ENCODE measurements at regions not wholly inside any gene's neighbourhood (a gene's known extent, or its start where the extent isn't known, plus 50 kb on each side); places are given as distances from the start of the nearest gene placed in this dataset.
A peak's percentile ranks its signal among the peaks of the same experiment; 100 is the strongest.
"Not testable (repeated sequence)": the region's sequence is repeated elsewhere in the genome, so short reads cannot be mapped to it uniquely, and the experiment has no call there.

DNA sequence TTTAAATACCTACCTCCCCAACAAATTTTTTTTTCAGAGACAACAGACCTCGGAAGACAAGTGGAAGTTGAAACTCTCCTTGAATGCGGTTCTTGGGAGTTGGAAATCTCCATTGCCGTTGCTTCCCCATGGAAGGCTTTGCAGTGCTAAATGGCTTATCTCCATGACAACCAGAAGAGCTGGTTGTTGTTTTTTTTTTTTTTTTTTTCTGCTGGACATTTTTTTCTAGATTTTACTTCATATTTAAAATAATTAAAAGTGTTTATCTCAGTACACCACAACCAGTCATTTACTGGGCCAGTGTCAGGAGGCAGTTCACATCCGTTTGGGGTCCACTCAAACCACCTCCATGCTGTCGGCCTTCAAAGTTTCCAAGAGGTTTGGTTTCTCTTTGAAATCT, 348.5 kb upstream of the PRKCQ start:
- no peak overlapping the region for H3K27ac ChIP-seq (ENCODE audit: low read depth, low read length)
- no peak overlapping the region for H3K4me3 ChIP-seq (ENCODE audit: insufficient read depth, low read length)
- DNase-seq (ENCODE audit: insufficient read length, low spot score, missing footprints) = no peak
- no peak overlapping the region for H2AFZ ChIP-seq (ENCODE audit: low read length)
- no peak overlapping the region for H3K4me2 ChIP-seq (ENCODE audit: insufficient read depth, low read length)
- H3K36me3 ChIP-seq (ENCODE audit: insufficient read depth, low read length) = no peaks in the 10 kb centered on the region
- H3K9me3 ChIP-seq (ENCODE audit: low read depth, low read length) = no peaks in the 10 kb centered on the region
- H4K20me1 ChIP-seq (ENCODE audit: insufficient read depth, low read length) = no peaks in the 10 kb centered on the region
- H3K27me3 ChIP-seq (ENCODE audit: insufficient read depth, low read length) = no peaks in the 10 kb centered on the region
- no peaks in the 10 kb centered on the region for H3K4me1 ChIP-seq (ENCODE audit: insufficient read depth, low read length)
- TF ChIP-seq, protein P1, sequence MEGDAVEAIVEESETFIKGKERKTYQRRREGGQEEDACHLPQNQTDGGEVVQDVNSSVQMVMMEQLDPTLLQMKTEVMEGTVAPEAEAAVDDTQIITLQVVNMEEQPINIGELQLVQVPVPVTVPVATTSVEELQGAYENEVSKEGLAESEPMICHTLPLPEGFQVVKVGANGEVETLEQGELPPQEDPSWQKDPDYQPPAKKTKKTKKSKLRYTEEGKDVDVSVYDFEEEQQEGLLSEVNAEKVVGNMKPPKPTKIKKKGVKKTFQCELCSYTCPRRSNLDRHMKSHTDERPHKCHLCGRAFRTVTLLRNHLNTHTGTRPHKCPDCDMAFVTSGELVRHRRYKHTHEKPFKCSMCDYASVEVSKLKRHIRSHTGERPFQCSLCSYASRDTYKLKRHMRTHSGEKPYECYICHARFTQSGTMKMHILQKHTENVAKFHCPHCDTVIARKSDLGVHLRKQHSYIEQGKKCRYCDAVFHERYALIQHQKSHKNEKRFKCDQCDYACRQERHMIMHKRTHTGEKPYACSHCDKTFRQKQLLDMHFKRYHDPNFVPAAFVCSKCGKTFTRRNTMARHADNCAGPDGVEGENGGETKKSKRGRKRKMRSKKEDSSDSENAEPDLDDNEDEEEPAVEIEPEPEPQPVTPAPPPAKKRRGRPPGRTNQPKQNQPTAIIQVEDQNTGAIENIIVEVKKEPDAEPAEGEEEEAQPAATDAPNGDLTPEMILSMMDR (IDR thresholded peaks at IDR 0.05; ENCODE audit: extremely low read depth, low read depth, low read length) = no peak
- H3K79me2 ChIP-seq (ENCODE audit: insufficient read depth, low read length) = no peaks in the 10 kb centered on the region

DNA sequence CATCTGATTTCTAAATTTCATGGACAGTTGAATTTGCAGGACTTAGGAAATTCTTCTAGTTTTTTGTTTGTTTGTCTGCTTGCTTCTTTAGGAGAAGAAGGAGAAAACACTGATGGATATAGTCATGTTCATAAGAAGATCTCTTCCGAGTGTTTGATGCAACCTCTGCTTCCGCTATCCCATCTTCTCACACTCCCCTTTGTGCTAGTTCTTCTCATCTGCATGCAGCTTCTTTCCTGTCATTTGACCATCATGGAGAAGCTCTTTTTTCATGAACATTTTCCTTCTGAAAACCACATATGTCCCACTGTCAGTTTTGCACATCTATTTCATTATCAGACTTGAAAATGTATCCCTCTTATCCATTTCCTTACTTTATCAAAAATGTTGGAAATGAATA, 346.9 kb upstream of the PRKCQ start:
- H3K4me1 ChIP-seq (ENCODE audit: insufficient read depth, low read length) = no peaks in the 10 kb centered on the region
- no peaks in the 10 kb centered on the region for H3K79me2 ChIP-seq (ENCODE audit: insufficient read depth, low read length)

DNA sequence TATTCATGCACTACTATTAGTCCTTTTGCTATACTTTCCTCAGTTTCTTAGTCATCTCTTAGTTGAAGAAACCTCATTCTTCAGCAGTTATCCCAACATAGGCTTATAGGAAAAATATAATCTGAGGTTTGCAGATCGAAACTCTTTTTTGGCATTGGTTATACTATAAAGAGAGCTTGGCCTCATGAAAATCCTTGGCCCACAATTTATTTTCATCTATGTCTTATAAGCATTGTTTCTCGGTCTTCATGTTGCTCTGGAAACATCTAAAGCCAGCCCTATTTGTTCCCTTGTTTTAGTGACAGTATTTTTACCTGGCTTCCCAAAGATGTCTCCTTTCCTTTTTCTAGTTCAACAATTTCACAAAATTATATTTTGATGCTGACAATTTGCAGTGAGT, 345.1 kb upstream of the PRKCQ start:
- TF ChIP-seq, protein P1 (IDR thresholded peaks at IDR 0.05; ENCODE audit: extremely low read depth, low read depth, low read length) = no peak
- H3K27me3 ChIP-seq (ENCODE audit: insufficient read depth, low read length) = no peaks in the 10 kb centered on the region
- no peaks in the 10 kb centered on the region for H4K20me1 ChIP-seq (ENCODE audit: insufficient read depth, low read length)
- H3K4me1 ChIP-seq (ENCODE audit: insufficient read depth, low read length) = no peaks in the 10 kb centered on the region
- H3K27ac ChIP-seq (ENCODE audit: low read depth, low read length) = no peak overlapping the region
- H3K79me2 ChIP-seq (ENCODE audit: insufficient read depth, low read length) = no peaks in the 10 kb centered on the region
- no peak for DNase-seq (ENCODE audit: insufficient read length, low spot score, missing footprints)
- no peak overlapping the region for H3K4me3 ChIP-seq (ENCODE audit: insufficient read depth, low read length)
- no peak overlapping the region for H3K4me2 ChIP-seq (ENCODE audit: insufficient read depth, low read length)
- H3K9me3 ChIP-seq (ENCODE audit: low read depth, low read length) = no peaks in the 10 kb centered on the region
- H3K36me3 ChIP-seq (ENCODE audit: insufficient read depth, low read length) = no peaks in the 10 kb centered on the region
- H2AFZ ChIP-seq (ENCODE audit: low read length) = no peak overlapping the region

More for the DNA sequence above, 346.9 kb upstream of the PRKCQ start:
- no peaks in the 10 kb centered on the region for H4K20me1 ChIP-seq (ENCODE audit: insufficient read depth, low read length)
- no peak overlapping the region for H3K27ac ChIP-seq (ENCODE audit: low read depth, low read length)
- no peak overlapping the region for H3K4me2 ChIP-seq (ENCODE audit: insufficient read depth, low read length)
- no peaks in the 10 kb centered on the region for H3K9me3 ChIP-seq (ENCODE audit: low read depth, low read length)
- DNase-seq (ENCODE audit: insufficient read length, low spot score, missing footprints) = no peak
- H3K4me3 ChIP-seq (ENCODE audit: insufficient read depth, low read length) = no peak overlapping the region
- H2AFZ ChIP-seq (ENCODE audit: low read length) = no peak overlapping the region
- no peaks in the 10 kb centered on the region for H3K36me3 ChIP-seq (ENCODE audit: insufficient read depth, low read length)
- no peaks in the 10 kb centered on the region for H3K27me3 ChIP-seq (ENCODE audit: insufficient read depth, low read length)
- TF ChIP-seq, protein P1 (IDR thresholded peaks at IDR 0.05; ENCODE audit: extremely low read depth, low read depth, low read length) = no peak

DNA sequence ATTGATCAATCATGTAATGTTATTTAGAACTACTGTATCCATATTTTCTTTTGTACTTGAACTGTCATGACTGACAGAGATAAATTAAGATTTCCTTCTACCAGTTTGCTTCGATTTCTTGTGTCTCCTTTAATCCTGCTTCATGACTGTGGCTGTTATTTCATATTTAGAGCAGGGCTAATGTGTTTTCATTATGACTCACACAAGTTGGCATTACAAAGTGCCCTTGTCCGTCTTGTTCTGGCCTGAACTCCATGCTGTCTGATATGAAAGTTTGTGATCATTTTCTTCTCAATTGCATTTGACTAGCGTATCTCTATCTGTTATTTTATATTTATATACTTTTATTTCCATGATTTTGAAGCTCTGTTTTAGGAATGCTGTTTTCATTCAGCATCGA, 344.1 kb upstream of the PRKCQ start:
- DNase-seq (ENCODE audit: insufficient read length, low spot score, missing footprints) = peak; percentile 57
- Histone ChIP-seq H3K27ac (ENCODE audit: low read depth, low read length) (no peak overlapping the region), H3K4me2 (ENCODE audit: insufficient read depth, low read length) (no peak overlapping the region)

DNA sequence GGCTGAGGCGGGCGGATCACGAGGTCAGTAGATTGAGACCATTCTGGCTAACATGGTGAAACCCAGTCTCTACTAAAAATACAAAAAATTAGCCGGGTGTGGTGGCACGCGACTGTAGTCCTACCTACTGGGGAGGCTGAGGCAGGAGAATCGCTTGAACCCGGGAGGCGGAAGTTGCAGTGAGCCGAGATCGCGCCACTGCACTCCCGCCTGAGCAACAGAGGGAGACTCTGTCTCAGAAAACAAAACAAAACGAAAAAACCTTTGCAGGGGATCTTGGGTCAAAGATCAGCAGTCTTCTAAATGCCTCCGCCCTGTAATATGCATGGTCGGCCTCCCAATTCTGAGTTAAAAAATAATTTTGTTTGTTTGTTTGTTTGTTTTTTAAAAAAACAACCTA, 340.9 kb upstream of the PRKCQ start:
- H2AFZ ChIP-seq (ENCODE audit: low read length); H3K4me2 ChIP-seq (ENCODE audit: insufficient read depth, low read length); H3K36me3 ChIP-seq (ENCODE audit: insufficient read depth, low read length); H3K79me2 ChIP-seq (ENCODE audit: insufficient read depth, low read length); H3K4me1 ChIP-seq (ENCODE audit: insufficient read depth, low read length); H3K27me3 ChIP-seq (ENCODE audit: insufficient read depth, low read length); H3K27ac ChIP-seq (ENCODE audit: low read depth, low read length); H3K9me3 ChIP-seq (ENCODE audit: low read depth, low read length); DNase-seq (ENCODE audit: insufficient read length, low spot score, missing footprints); H4K20me1 ChIP-seq (ENCODE audit: insufficient read depth, low read length); H3K4me3 ChIP-seq (ENCODE audit: insufficient read depth, low read length): not testable (repeated sequence)

More for the DNA sequence above, 344.1 kb upstream of the PRKCQ start:
- Histone ChIP-seq H4K20me1 (ENCODE audit: insufficient read depth, low read length) (no peaks in the 10 kb centered on the region), H3K36me3 (ENCODE audit: insufficient read depth, low read length) (no peaks in the 10 kb centered on the region), H3K4me3 (ENCODE audit: insufficient read depth, low read length) (no peak overlapping the region), H2AFZ (ENCODE audit: low read length) (no peak overlapping the region), H3K79me2 (ENCODE audit: insufficient read depth, low read length) (no peaks in the 10 kb centered on the region), H3K27me3 (ENCODE audit: insufficient read depth, low read length) (no peaks in the 10 kb centered on the region), H3K4me1 (ENCODE audit: insufficient read depth, low read length) (no peaks in the 10 kb centered on the region), H3K9me3 (ENCODE audit: low read depth, low read length) (no peaks in the 10 kb centered on the region)
- TF ChIP-seq, protein P1 (IDR thresholded peaks at IDR 0.05; ENCODE audit: extremely low read depth, low read depth, low read length) = no peak

Data from osteoblast (primary cell).